ENCODE measurements at regions not wholly inside any gene's neighbourhood (a gene's known extent, or its start where the extent isn't known, plus 50 kb on each side); places are given as distances from the start of the nearest gene placed in this dataset.

GRCh38 chr16:65843941-65844340, 522.5 kb upstream of the CDH5 start:
- no peaks in the 10 kb centered on the region for H4K20me1 ChIP-seq (replicated peaks in 1 of 2; ENCODE audit: control insufficient read depth in 1 of 2, insufficient read depth in 2 of 2, low read length in 2 of 2)
- H4K91ac ChIP-seq (replicated peaks; ENCODE audit: insufficient read length, low read length): no peak overlapping the region
- H2BK12ac ChIP-seq (ENCODE audit: low read depth, low read length): no peak overlapping the region
- no peak overlapping the region for H2BK5ac ChIP-seq (ENCODE audit: low read depth, low read length)
- H3K4me3 ChIP-seq (ENCODE audit: extremely low read depth in 1 of 4, insufficient read depth in 2 of 4, low read depth in 3 of 4, low read length in 4 of 4): no peak overlapping the region
- no peak overlapping the region for H4K8ac ChIP-seq (ENCODE audit: extremely low read depth, insufficient read depth, low read length)
- no peak overlapping the region for H3K4me2 ChIP-seq (ENCODE audit: insufficient read depth in 1 of 2, low read depth in 2 of 2, low read length in 2 of 2)
- FAIRE-seq (no peak), DNase-seq (ENCODE audit: low read depth in 1 of 2, low spot score in 2 of 2) (no peak)
- 0 out of 2 replicates have a peak overlapping the region, but pooled peaks have one; percentile 24 for H2BK15ac ChIP-seq (ENCODE audit: low read length)
- 0 out of 2 replicates have a peak overlapping the region, but pooled peaks have one; percentile 9 for H3K18ac ChIP-seq (ENCODE audit: extremely low read depth, low read length)
- H3K23ac ChIP-seq (ENCODE audit: insufficient read length): no peak overlapping the region
- no peaks in the 10 kb centered on the region for H3K79me2 ChIP-seq (ENCODE audit: control insufficient read depth in 1 of 2, insufficient read depth in 2 of 2, low read length in 2 of 2)
- H3K36me3 ChIP-seq (ENCODE audit: control insufficient read depth in 2 of 4, insufficient read depth in 4 of 4, low read length in 3 of 4): no peaks in the 10 kb centered on the region
- no peak overlapping the region for H2BK20ac ChIP-seq (ENCODE audit: low read length)
- H3K79me1 ChIP-seq (ENCODE audit: low read depth, low read length): no peaks in the 10 kb centered on the region
- H2BK120ac ChIP-seq (replicated peaks; ENCODE audit: low read depth, low read length): no peak overlapping the region
- no peak overlapping the region for H2AFZ ChIP-seq (ENCODE audit: low read length)
- H3K23me2 ChIP-seq (ENCODE audit: low read depth, low read length): no peaks in the 10 kb centered on the region; the same call in 1 of the 2 replicates
- TF ChIP-seq EGR1 (IDR thresholded peaks at IDR 0.05; ENCODE audit: borderline replicate concordance, low read depth, low read length): no peak
- no peak for TF ChIP-seq RAD21 (IDR thresholded peaks at IDR 0.05 in 1 of 2, conservative IDR thresholded peaks at IDR 0.05 in 1 of 2; ENCODE audit: low read depth in 2 of 2, low read length in 2 of 2)
- TF ChIP-seq NRF1 (IDR thresholded peaks at IDR 0.05; ENCODE audit: low read depth, low read length): no peak
- TF ChIP-seq CTBP2 (IDR thresholded peaks at IDR 0.05; ENCODE audit: borderline replicate concordance, insufficient read depth, insufficient read length, low read length): no peak
- H3K4me1 ChIP-seq (replicated peaks in 1 of 4; ENCODE audit: control insufficient read depth in 3 of 4, insufficient read depth in 4 of 4, low read length in 3 of 4): no peaks in the 10 kb centered on the region
- no peaks in the 10 kb centered on the region for H3K27me3 ChIP-seq (replicated peaks in 1 of 4; ENCODE audit: control insufficient read depth in 3 of 4, extremely low read depth in 1 of 4, insufficient read depth in 3 of 4, low read length in 3 of 4)
- no peak overlapping the region for H3K14ac ChIP-seq (ENCODE audit: insufficient read length)
- no peak overlapping the region for H2AK5ac ChIP-seq (ENCODE audit: low read depth, low read length)
- POLR2A ChIA-PET (ENCODE audit: partially characterized antibody): no interaction called here
- CTCF ChIA-PET (ENCODE audit: partially characterized antibody): no interaction called here
- H3K4ac ChIP-seq (replicated peaks; ENCODE audit: insufficient read length, low read depth, low read length): no peak overlapping the region
- no peak overlapping the region for H3K27ac ChIP-seq (ENCODE audit: low read depth, low read length)
- H3K56ac ChIP-seq (replicated peaks; ENCODE audit: insufficient read length, low read depth, low read length): no peak overlapping the region
- no peak overlapping the region for H4K5ac ChIP-seq (ENCODE audit: insufficient read length, low read depth, low read length)
- no peaks in the 10 kb centered on the region for H3K9me3 ChIP-seq (ENCODE audit: insufficient read depth in 2 of 2, low read depth in 1 of 2, low read length in 1 of 2)
- WGBS, 2 experiments (ENCODE audit: extremely low coverage in 1 of 2, insufficient coverage in 1 of 2, insufficient read length in 1 of 2, insufficient replicate concordance in 2 of 2, low coverage in 1 of 2, low lambda C conversion rate in 2 of 2, missing lambda C conversion rate in 1 of 2): 96% methylated on average over 2 of the region's 2 CpGs; no CpG with 5 or more reads in 1 of the 2 experiments
- no peak overlapping the region for H3K9ac ChIP-seq (replicated peaks in 1 of 4; ENCODE audit: extremely low read depth in 1 of 4, low read depth in 3 of 4, low read length in 3 of 4)

Data from H1 (cell line).